ENCODE measurements at regions not wholly inside any gene's neighbourhood (a gene's known extent, or its start where the extent isn't known, plus 50 kb on each side); places are given as distances from the start of the nearest gene placed in this dataset.

- H3K14ac ChIP-seq (ENCODE audit: insufficient read length), result no peak overlapping the region
- H3K4ac ChIP-seq (replicated peaks; ENCODE audit: insufficient read length, low read depth, low read length), result no peak overlapping the region
- H4K5ac ChIP-seq (ENCODE audit: insufficient read length, low read depth, low read length), result no peak overlapping the region
- no peaks in the 10 kb centered on the region for H4K20me1 ChIP-seq (replicated peaks in 1 of 2; ENCODE audit: control insufficient read depth in 1 of 2, insufficient read depth in 2 of 2, low read length in 2 of 2)
- H3K79me1 ChIP-seq (ENCODE audit: low read depth, low read length), result no peaks in the 10 kb centered on the region
- H3K23me2 ChIP-seq (ENCODE audit: low read depth, low read length), result no peaks in the 10 kb centered on the region
- DNase-seq (ENCODE audit: low read depth in 1 of 2, low spot score in 2 of 2), result no peak
- no peak overlapping the region for H4K91ac ChIP-seq (replicated peaks; ENCODE audit: insufficient read length, low read length)
- POLR2A ChIA-PET (ENCODE audit: partially characterized antibody), result no interaction called here
- no peaks in the 10 kb centered on the region for H3K4me1 ChIP-seq (replicated peaks in 1 of 4; ENCODE audit: control insufficient read depth in 3 of 4, insufficient read depth in 4 of 4, low read length in 3 of 4)
- H2BK120ac ChIP-seq (replicated peaks; ENCODE audit: low read depth, low read length), result no peak overlapping the region
- H3K4me2 ChIP-seq (ENCODE audit: insufficient read depth in 1 of 2, low read depth in 2 of 2, low read length in 2 of 2), result no peak overlapping the region
- H3K4me3 ChIP-seq (ENCODE audit: extremely low read depth in 1 of 4, insufficient read depth in 2 of 4, low read depth in 3 of 4, low read length in 4 of 4), result no peak overlapping the region
- H2BK5ac ChIP-seq (ENCODE audit: low read depth, low read length), result no peak overlapping the region
- no peak overlapping the region for H2BK15ac ChIP-seq (ENCODE audit: low read length)
- no peak for FAIRE-seq
- no peak overlapping the region for H2AK5ac ChIP-seq (ENCODE audit: low read depth, low read length)
- H3K79me2 ChIP-seq (ENCODE audit: control insufficient read depth in 1 of 2, insufficient read depth in 2 of 2, low read length in 2 of 2), result no peaks in the 10 kb centered on the region
- no peak overlapping the region for H3K23ac ChIP-seq (ENCODE audit: insufficient read length)
- CTCF ChIA-PET (ENCODE audit: partially characterized antibody), result interaction anchor here (1.0 kb wide), 1 partner anchor 56 kb away, joined by 3 read pairs; no protein-coding TSS in a partner anchor
- 93% methylated on average over 1 of the region's 1 CpG; no CpG with 5 or more reads in 1 of the 2 experiments for whole genome bisulfite sequencing, 2 experiments (ENCODE audit: extremely low coverage in 1 of 2, insufficient coverage in 1 of 2, insufficient read length in 1 of 2, insufficient replicate concordance in 2 of 2, low coverage in 1 of 2, low lambda C conversion rate in 2 of 2, missing lambda C conversion rate in 1 of 2)
- H3K56ac ChIP-seq (replicated peaks; ENCODE audit: insufficient read length, low read depth, low read length), result no peak overlapping the region
- no peak overlapping the region for H2BK20ac ChIP-seq (ENCODE audit: low read length)
- no peak overlapping the region for H2AFZ ChIP-seq (ENCODE audit: low read length)
- no peak overlapping the region for H3K18ac ChIP-seq (ENCODE audit: extremely low read depth, low read length)
- no peak overlapping the region for H3K9ac ChIP-seq (replicated peaks in 1 of 4; ENCODE audit: extremely low read depth in 1 of 4, low read depth in 3 of 4, low read length in 3 of 4)
- no peaks in the 10 kb centered on the region for H3K9me3 ChIP-seq (ENCODE audit: insufficient read depth in 2 of 2, low read depth in 1 of 2, low read length in 1 of 2)
- H2BK12ac ChIP-seq (ENCODE audit: low read depth, low read length), result no peak overlapping the region
- no peak overlapping the region for H4K8ac ChIP-seq (ENCODE audit: extremely low read depth, insufficient read depth, low read length)
- no peak overlapping the region for H3K27ac ChIP-seq (ENCODE audit: low read depth, low read length)
- no peaks in the 10 kb centered on the region for H3K36me3 ChIP-seq (ENCODE audit: control insufficient read depth in 2 of 4, insufficient read depth in 4 of 4, low read length in 3 of 4)
- H3K27me3 ChIP-seq (replicated peaks in 1 of 4; ENCODE audit: control insufficient read depth in 3 of 4, extremely low read depth in 1 of 4, insufficient read depth in 3 of 4, low read length in 3 of 4), result no peaks in the 10 kb centered on the region
- TF ChIP-seq SIN3A (conservative IDR thresholded peaks at IDR 0.05 in 1 of 2, IDR thresholded peaks at IDR 0.05 in 1 of 2; ENCODE audit: low read depth in 1 of 2, low read length in 2 of 2) (no peak), NRF1 (IDR thresholded peaks at IDR 0.05; ENCODE audit: low read depth, low read length) (no peak), CEBPB (IDR thresholded peaks at IDR 0.05; ENCODE audit: low read depth, low read length) (no peak), POLR2AphosphoS5 (IDR thresholded peaks at IDR 0.05; ENCODE audit: low read depth, low read length) (no peak), YY1 (IDR thresholded peaks at IDR 0.05; ENCODE audit: low read depth, low read length) (no peak), HDAC6 (IDR thresholded peaks at IDR 0.05; ENCODE audit: low read depth, low read length) (no peak), SP1 (IDR thresholded peaks at IDR 0.05; ENCODE audit: low read depth, low read length) (no peak)
Measured at GRCh38 chr4:54596201-54596600, 61.6 kb upstream of the KIT start.
